Endothelial cell of hepatic sinusoid (primary cell): ENCODE measurements at regions not wholly inside any gene's neighbourhood (a gene's known extent, or its start where the extent isn't known, plus 50 kb on each side); places are given as distances from the start of the nearest gene placed in this dataset.
"Not testable (repeated sequence)": the region's sequence is repeated elsewhere in the genome, so short reads cannot be mapped to it uniquely, and the experiment has no call there.

ENCODE experiments used
- in situ Hi-C: cut with HindIII; loops from 2 replicates; pipeline ENCODE4 v1.10.0; 2017; ENCODE audit warnings: low sequenced_read_pairs

DNA sequence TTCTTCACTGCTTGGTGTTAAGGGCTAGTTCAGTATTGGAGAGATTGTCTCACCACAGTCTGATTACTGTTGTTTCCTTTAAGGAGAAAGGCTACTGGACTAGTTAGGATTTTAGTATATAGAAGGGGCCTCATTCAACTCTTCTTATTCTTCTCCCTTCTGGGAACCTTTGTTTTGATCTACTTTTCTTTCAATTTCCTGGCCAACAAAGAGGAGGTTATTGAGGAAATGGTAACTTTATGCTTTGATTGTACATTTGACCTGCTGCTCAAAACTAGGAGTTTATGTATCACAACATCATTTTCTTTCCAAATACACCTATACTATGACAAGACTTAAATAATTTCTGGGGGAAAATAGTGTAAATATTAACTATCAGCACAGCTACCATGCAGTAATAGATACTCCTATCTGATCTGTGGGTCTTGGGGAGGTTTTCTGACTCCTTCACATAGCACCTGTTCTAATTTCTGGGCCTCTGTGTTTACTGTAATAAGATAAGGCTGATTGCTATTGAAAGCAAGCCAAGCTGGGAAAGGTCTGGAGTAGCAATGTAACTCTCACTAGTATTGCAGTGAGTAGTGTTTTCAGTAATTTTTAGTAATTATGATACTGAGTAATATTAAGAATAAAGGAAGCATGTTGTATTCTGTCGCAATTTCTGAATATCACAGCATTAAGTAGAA is 395.3 kb downstream of the NUP35 start:
- in situ Hi-C loops, result no loop called here

- in situ Hi-C loops, result no loop called here
Measured at GRCh38 chr2:183521911-183522310, 397.7 kb downstream of the NUP35 start.

DNA sequence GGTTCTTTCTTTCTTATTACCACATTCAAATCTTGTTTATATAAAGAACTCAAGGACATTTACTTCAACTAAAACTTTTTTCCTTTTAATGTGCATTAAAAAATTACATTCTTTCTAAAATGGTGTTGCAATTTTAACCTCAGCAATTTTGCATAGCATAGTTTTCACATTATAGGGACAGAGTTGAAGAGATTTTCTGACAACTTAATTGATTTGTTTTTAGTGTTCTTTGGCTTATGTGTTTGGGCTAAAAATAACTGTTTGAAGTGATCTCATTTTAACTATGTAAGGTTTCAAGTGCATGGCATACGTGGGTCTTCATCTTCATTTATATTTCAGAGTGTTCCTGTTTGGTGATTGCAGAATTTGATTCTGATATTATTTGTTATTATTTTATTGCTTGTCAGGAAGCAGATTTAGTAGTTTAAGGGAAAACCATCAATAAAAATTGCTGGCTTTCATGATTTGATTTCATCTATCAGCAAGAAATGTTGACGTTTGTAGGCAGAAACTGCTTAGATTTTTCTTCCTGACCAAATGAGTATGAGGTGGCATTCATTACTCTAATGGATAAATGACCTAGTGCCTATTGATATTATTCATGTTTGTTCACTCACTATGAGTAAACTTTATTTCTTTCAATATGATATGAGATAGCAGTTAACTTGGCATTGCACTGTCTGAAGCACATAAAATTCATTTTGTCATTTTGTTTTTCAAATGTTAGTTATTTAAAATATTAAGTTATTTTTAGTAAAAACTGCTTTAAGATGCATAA is 398.4 kb downstream of the NUP35 start:
- in situ Hi-C loops, result no loop called here

DNA sequence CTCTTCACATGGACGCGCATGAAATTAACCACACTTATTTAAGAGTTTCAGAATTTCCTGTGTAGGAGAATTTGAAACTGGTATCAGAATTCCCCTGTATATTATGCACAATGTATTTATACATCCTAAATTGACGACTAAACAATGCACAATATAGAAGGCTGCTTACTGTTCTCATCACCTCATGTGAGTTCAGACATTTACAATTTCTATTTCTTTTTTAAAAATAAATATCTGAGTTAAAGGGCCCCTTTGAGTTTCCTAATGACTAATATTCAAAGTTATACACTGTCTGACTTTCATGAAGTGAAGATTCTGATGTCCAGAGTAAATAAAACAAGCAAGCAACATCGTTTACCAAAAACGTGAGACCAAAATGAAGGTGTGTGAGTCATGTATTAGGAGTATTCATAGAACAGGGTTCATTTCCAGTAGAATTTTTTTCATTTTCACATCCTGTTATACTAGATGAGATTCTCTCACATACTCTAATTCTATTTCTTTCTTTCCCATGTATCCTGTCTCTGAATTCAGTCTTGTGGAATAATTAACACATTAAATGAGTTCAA is 406.2 kb downstream of the NUP35 start:
- in situ Hi-C loops, result no loop called here

DNA sequence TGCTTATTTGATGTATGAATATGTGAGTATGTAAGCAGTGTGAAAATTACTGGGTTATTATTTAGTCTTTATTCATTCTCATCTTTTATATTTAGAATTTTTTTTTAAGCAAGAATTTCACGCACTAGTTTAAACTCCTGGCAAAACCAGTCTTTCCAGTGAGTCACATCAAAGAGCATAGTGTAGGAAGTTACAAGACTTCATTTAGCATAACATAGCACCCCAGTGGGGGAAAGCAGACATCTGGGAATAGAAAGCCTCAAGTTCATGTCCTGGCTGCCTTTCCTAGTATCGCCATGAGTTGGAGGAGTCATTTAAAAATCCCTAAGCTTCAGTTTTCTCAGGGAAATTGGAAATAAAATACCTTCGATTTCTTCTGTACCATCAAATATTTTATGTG is 408.3 kb downstream of the NUP35 start:
- in situ Hi-C loops, result no loop called here

- in situ Hi-C loops, result no loop called here
Measured at GRCh38 chr2:183533021-183533420, 408.8 kb downstream of the NUP35 start.

DNA sequence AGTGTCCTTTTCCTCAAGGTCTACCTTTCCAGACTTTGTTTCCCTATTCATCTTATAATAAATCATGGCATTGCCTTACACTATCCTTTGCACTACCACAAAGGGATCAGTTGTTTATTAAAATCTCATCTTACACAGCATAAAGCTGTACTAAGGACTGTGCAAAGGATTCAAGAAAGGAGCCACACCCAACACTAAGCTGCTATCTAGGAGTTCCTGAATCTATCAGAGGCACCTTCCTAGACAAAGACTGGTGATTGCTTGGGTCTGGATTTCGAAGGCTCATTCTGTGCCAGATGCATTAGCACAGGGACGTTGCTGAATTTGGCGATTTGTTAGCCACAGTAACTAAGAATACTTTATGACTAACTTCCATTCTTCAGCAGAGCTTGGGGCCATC is 412.0 kb downstream of the NUP35 start:
- in situ Hi-C loops, result no loop called here

- in situ Hi-C loops, result no loop called here
Measured at GRCh38 chr2:183536714-183537113, 412.5 kb downstream of the NUP35 start.

DNA sequence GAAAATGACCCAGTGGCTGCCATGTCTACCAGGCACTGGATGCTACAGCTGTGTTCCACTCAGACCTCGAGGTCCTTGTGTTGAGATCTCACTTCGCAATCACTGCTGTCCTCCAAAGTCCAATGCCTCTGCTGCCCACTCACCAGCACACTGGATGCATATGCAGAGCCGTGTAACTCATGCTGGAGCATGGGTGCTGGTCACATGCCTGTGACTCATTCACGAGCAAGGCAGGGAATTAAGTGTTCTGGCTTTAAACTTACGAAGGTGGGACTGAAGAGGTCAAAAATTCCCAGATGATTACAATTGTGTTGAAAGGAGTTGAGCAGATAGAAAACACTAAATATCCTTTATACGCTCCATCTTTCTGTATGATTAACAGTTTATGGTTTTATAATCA is 417.5 kb downstream of the NUP35 start:
- in situ Hi-C loops, result no loop called here

GRCh38 chr2:183542606-183543005 is 418.4 kb downstream of the NUP35 start:
- in situ Hi-C loops, result no loop called here

- in situ Hi-C loops, result no loop called here
Measured at GRCh38 chr2:183543222-183543621, 419.0 kb downstream of the NUP35 start.

- in situ Hi-C loops, result no loop called here
Measured at GRCh38 chr2:183543731-183544130, 419.5 kb downstream of the NUP35 start.

DNA sequence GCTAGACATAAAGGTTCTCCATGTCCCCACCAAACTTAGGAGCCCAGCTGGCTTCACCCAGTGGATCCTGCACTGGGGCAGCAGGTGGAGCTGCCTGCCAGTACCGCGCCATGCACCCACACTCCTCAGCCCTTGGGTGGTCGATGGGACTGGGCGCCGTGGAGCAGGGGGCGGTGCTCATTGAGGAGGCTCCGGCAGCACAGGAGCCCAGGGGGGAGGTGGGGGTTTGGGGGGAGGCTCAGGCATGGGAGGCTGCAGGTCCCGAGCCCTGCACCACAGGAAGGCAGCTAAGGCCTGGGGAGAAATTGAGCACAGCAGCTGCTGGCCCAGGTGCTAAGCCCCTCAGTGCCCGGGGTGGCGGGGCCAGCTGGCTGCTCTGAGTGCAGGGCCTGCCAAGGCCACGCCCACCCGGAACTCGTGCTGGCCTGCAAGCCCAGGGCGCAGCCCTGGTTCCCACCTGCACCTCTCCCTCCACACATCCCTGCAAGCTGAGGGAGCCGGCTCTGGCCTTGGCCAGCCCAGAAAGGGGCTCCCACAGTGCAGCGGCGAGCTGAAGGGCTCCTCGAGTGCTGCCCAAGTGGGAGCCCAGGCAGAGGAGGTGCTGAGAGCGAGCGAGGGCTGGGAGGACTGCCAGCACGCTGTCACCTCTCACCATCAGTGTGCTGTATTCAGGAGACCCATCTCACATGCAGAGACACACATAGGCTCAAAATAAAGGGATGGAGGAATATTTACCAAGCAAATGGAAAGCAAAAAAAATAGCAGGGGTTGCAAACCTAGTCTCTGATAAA is 422.5 kb downstream of the NUP35 start:
- in situ Hi-C loops, result not testable (repeated sequence)

DNA sequence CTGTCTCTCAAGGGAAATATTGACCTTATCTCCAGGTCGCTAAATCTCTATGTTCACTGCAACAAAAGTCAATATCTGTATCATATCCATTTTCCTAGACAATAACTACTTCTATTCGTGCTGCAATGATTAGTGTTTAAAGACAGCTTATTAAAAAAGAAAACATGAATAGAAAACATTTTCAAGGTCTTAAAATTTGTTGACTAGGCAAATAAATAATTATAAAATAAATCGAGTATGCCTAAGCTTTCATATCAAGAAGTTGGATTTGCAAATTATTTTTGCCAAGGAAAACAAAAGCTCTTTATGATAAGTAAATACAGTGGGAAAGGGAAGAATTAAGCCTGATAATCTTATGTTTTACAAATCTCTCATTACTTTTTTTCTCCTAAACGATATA is 428.5 kb downstream of the NUP35 start:
- in situ Hi-C loops, result no loop called here

DNA sequence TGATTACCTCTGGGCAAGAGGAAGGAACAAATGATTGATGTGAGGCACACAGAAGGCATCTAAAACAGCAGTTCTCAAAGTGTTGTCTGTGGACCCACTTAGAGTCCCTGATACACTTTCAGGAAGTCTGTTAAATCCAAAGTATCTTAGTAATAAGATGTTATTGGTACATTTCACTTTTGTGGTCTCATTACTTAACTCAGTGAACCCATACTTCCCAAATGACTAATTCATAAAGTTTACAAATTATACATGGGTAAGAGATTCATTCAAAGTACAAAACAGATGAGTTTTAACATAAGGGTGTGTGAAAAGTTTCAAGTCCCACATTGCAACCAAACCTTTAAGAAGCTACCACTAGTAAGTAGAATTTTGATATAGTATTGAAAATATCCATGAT is 440.5 kb downstream of the NUP35 start:
- in situ Hi-C loops, result no loop called here

DNA sequence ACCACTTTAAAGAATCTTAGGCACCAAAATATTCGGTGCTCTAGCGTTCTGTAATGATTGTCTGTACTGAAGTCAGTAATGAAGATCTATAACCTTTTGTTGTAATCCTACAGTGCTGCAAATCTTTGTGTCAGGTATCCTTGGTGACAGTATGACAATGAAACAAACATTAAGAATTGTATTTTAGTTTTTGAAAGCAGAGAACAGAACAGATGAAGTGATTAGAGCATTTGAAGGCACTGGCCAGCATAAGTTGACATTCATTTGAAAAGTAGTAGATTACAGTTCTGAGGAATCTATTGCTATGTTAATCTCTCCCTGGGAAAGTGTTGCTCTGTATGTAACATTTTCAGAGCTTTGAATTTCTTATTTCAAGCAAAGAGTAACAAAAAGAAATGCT is 451.2 kb downstream of the NUP35 start:
- in situ Hi-C loops, result no loop called here

DNA sequence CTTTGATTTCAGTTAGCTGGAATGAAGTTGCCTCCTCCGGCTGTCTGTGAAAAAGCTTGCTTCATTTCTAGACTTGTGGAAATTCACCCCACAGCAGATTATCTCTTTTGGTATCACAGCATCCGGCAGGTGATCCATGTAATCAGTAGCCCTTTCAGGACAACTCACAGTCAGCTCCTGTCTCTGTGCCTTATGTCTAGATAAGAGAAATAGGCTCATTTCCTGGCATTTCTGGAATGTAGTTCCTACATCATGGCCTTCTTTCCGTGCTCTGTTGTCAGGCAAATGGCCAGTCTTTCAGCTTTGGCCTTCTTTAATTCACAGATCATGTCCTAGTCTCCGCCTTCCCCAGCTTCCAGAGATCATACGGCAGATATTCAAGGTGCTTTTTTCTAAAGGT is 455.4 kb downstream of the NUP35 start:
- in situ Hi-C loops, result no loop called here

- in situ Hi-C loops, result no loop called here
Measured at GRCh38 chr2:183592271-183592670, 468.0 kb downstream of the NUP35 start.

DNA sequence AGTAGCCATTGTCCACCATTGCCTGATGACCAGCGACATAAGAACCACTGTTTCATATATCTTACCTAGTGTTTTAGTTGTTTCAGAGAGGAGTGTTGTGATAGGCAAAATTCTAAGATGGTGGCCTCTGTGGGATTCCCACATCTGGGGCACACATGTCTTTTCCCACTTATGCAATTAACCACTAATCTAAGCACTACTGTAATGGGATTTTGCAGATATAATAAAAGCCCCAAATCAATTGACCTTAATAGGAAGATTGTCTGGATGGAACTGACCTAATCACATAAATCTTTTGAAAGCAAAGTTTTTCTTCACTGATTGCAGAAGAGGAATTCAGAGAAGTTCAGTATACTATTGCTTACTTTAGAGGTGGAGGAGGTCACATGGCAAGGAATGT is 469.9 kb downstream of the NUP35 start:
- in situ Hi-C loops, result no loop called here

DNA sequence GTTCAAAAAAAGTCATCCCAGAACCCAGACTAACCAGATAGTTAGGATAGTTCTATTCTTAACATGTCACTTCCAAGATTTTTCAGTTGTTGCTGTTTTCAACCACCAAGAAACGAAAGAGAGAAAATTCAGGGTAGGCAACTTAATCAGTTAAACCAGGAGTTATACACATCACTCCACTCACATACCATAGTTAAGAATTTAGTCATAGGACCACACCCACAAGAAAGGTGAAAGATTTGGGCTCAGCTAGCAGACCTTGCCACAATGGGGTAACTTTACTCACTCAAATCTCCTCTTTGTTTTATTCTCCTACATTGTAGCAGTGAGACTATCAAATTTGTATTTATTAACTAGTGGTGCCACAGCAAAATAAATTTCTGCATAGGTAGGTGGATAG is 473.6 kb downstream of the NUP35 start:
- in situ Hi-C loops, result no loop called here

DNA sequence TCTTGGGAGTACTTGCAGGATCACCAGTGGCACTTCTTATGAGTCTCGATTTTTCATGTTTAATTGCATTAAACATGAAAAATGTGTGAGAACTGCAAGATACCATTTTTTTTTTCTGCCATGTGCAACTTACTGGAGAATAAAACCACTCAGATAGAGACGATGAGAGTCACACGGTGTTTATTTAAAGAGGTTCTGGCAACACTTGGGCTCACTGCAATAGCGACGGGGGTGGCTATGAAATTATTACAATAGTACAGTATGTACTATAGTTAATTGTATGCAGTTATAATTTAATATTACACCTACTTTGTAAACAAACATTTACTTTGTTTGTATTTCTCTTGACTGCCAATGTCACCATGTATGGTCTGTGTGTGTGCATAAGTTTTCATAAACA is 479.8 kb downstream of the NUP35 start:
- in situ Hi-C loops, result no loop called here
